WTC11 (cell line): ENCODE measurements at regions not wholly inside any gene's neighbourhood (a gene's known extent, or its start where the extent isn't known, plus 50 kb on each side); places are given as distances from the start of the nearest gene placed in this dataset.

Source experiments
- ATAC-seq: fragments of 200-7000 bp; cut with Tn5 transposase; 2 replicates; pipeline ENCODE4 v1.10.0; 2021; ENCODE audit warnings: mild to moderate bottlenecking, moderate library complexity
- CTCF ChIA-PET: fragments of 300-600 bp; sonication (Branson Sonifier 250); formaldehyde crosslinking; loops from one replicate; lab custom pipeline; 2021; ENCODE audit warnings: antibody characterized with exemption; lab: Charles Lee
- POLR2A ChIA-PET: fragments of 350-600 bp; sonication (Branson Sonifier 250); formaldehyde crosslinking; loops from one replicate; lab custom pipeline; 2021; ENCODE audit warnings: antibody characterized with exemption; lab: Charles Lee
- DNase-seq: peaks from one replicate; pipeline ENCODE4 v3.0.0; 2021; ENCODE audit warnings: low spot score
- H3K27ac Mint-ChIP-seq: 2 replicates; pipeline ENCODE4 v1.8.0; 2021; ENCODE audit warnings: mixed read lengths
- H3K27me3 Mint-ChIP-seq: 2 replicates; pipeline ENCODE4 v1.8.0; 2021; ENCODE audit warnings: low read depth, mild to moderate bottlenecking, moderate library complexity, mixed read lengths
- H3K36me3 Mint-ChIP-seq: 2 replicates; pipeline ENCODE4 v1.8.0; 2021; ENCODE audit warnings: mixed read lengths
- H3K4me1 Mint-ChIP-seq: 2 replicates; pipeline ENCODE4 v1.8.0; 2022; ENCODE audit warnings: mixed read lengths
- H3K4me3 Mint-ChIP-seq: 2 replicates; pipeline ENCODE4 v1.8.0; 2021; ENCODE audit warnings: mild to moderate bottlenecking, moderate library complexity, mixed read lengths
- H3K9me3 Mint-ChIP-seq: 2 replicates; pipeline ENCODE4 v1.8.0; 2021; ENCODE audit warnings: mixed read lengths
- CBFB ChIP-seq: sonication (generic); formaldehyde crosslinking; IDR thresholded peaks from 2 replicates; pipeline ENCODE4 v1.8.1; 2022; ENCODE audit warnings: mild to moderate bottlenecking, low read depth, missing genetic modification reagents
- CREB1 ChIP-seq: sonication (generic); formaldehyde crosslinking; IDR thresholded peaks from 2 replicates; pipeline ENCODE4 v1.8.0; 2023; ENCODE audit warnings: mild to moderate bottlenecking, missing genetic modification reagents
- ESRRA ChIP-seq: sonication (generic); formaldehyde crosslinking; IDR thresholded peaks from 2 replicates; pipeline ENCODE4 v1.8.1; 2022; ENCODE audit warnings: mild to moderate bottlenecking, missing genetic modification reagents, borderline replicate concordance
- FOXK1 ChIP-seq: sonication (generic); formaldehyde crosslinking; IDR thresholded peaks from 2 replicates; pipeline ENCODE4 v1.8.0; 2022; ENCODE audit warnings: mild to moderate bottlenecking, moderate library complexity, missing genetic modification reagents
- GRHL2 ChIP-seq: fragments of 250-450 bp; sonication (Bioruptor Pico); IDR thresholded peaks from 2 replicates; pipeline ENCODE4 v1.8.0; 2022; ENCODE audit warnings: mild to moderate bottlenecking, moderate library complexity; ENCODE audit not compliant: insufficient replicate concordance, severe bottlenecking
- JUN ChIP-seq: sonication (generic); formaldehyde crosslinking; IDR thresholded peaks from 2 replicates; pipeline ENCODE4 v1.8.0; 2023; ENCODE audit warnings: mild to moderate bottlenecking, missing genetic modification reagents
- NFYB ChIP-seq: sonication (generic); formaldehyde crosslinking; conservative IDR thresholded peaks from 2 replicates; pipeline ENCODE4 v1.8.0; 2022; ENCODE audit warnings: low read depth, missing genetic modification reagents
- OVOL2 ChIP-seq: fragments of 250-450 bp; sonication (Bioruptor Pico); IDR thresholded peaks from 2 replicates; pipeline ENCODE4 v1.9.0; 2021; ENCODE audit warnings: mild to moderate bottlenecking, borderline replicate concordance
- SMAD3 ChIP-seq: sonication (generic); formaldehyde crosslinking; IDR thresholded peaks from 2 replicates; pipeline ENCODE4 v1.8.0; 2022; ENCODE audit warnings: missing genetic modification reagents, mild to moderate bottlenecking, borderline replicate concordance
- SP1 ChIP-seq: sonication (generic); formaldehyde crosslinking; conservative IDR thresholded peaks from 2 replicates; pipeline ENCODE4 v1.8.1; 2022; ENCODE audit warnings: missing genetic modification reagents
- TEAD1 ChIP-seq: sonication (generic); formaldehyde crosslinking; IDR thresholded peaks from 2 replicates; pipeline ENCODE4 v1.8.0; 2022; ENCODE audit warnings: mild to moderate bottlenecking, missing genetic modification reagents
- ZNF263 ChIP-seq: sonication (generic); formaldehyde crosslinking; IDR thresholded peaks from 2 replicates; pipeline ENCODE4 v1.8.1; 2022; ENCODE audit warnings: low read depth, mild to moderate bottlenecking, moderate library complexity, missing genetic modification reagents
- TF ChIP-seq, protein P1 (sequence below): sonication (generic); formaldehyde crosslinking; IDR thresholded peaks from 2 replicates; pipeline ENCODE4 v1.8.1; 2023; ENCODE audit warnings: mild to moderate bottlenecking, moderate library complexity, missing genetic modification reagents
- TF ChIP-seq, protein P2 (sequence below): fragments of 250-450 bp; sonication (Bioruptor Pico); IDR thresholded peaks from 2 replicates; pipeline ENCODE4 v1.9.0; 2021; ENCODE audit warnings: mild to moderate bottlenecking
- TF ChIP-seq, protein P3 (sequence below): sonication (generic); formaldehyde crosslinking; IDR thresholded peaks from 2 replicates; pipeline ENCODE4 v1.8.1; 2022; ENCODE audit warnings: mild to moderate bottlenecking, moderate library complexity, missing genetic modification reagents
- TF ChIP-seq, protein P4 (sequence below): fragments of 250-450 bp; sonication (Bioruptor Pico); IDR thresholded peaks from 2 replicates; pipeline ENCODE4 v2.1.2; 2022; ENCODE audit warnings: mild to moderate bottlenecking, moderate library complexity
- TF ChIP-seq, protein P5 (sequence below): fragments of 250-450 bp; sonication (Bioruptor Pico); IDR thresholded peaks from 2 replicates; pipeline ENCODE4 v1.9.0; 2021; ENCODE audit warnings: mild to moderate bottlenecking
- TF ChIP-seq, protein P6 (sequence below): sonication (generic); formaldehyde crosslinking; IDR thresholded peaks from 2 replicates; pipeline ENCODE4 v1.8.0; 2023; ENCODE audit warnings: missing genetic modification reagents
- TF ChIP-seq, protein P7 (sequence below): sonication (generic); formaldehyde crosslinking; IDR thresholded peaks from 2 replicates; pipeline ENCODE4 v1.8.0; 2022; ENCODE audit warnings: mild to moderate bottlenecking, missing genetic modification reagents

DNA sequence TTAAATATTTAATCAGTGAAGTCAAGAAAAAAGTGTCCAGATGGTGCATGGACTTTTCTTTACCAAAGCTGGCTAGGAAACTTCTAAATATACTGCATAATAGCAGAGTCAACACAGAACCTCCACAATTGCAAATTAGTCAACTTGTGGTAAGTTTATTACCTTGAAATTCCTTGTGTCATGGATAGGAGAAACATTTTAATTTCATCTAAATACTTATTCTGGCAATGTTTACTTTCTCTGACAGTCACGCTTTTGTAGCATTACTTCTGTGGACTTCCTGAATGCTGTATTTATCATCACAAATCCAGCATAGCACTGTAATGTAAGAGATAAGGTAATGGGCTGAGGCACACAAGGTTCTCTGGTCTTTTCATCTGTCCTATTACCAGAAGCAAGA is 2266.1 kb downstream of the PCDH7 start:
- Mint-ChIP-seq H3K27me3 (no peaks in the 10 kb centered on the region), H3K9me3 (peaks cover under 1% of the 10 kb centered on the region; the same call in 1 of the 2 replicates), H3K4me1 (no peaks in the 10 kb centered on the region), H3K4me3 (no peak overlapping the region), H3K36me3 (no peaks in the 10 kb centered on the region), H3K27ac (no peak overlapping the region)
- DNase-seq, result no peak
- ChIA-PET CTCF (interaction anchor here (0.6 to 0.7 kb wide), 2 partner anchors 269 to 1544 kb away, joined by 3 read pairs; no protein-coding TSS in a partner anchor), POLR2A (no interaction called here)
- no peak for ATAC-seq
- no peak for TF ChIP-seq ESRRA (CRISPR knock-in tag)
- TF ChIP-seq, protein P1, sequence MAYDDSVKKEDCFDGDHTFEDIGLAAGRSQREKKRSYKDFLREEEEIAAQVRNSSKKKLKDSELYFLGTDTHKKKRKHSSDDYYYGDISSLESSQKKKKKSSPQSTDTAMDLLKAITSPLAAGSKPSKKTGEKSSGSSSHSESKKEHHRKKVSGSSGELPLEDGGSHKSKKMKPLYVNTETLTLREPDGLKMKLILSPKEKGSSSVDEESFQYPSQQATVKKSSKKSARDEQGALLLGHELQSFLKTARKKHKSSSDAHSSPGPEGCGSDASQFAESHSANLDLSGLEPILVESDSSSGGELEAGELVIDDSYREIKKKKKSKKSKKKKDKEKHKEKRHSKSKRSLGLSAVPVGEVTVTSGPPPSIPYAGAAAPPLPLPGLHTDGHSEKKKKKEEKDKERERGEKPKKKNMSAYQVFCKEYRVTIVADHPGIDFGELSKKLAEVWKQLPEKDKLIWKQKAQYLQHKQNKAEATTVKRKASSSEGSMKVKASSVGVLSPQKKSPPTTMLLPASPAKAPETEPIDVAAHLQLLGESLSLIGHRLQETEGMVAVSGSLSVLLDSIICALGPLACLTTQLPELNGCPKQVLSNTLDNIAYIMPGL (CRISPR knock-in tag), result no peak
- TF ChIP-seq, protein P2, sequence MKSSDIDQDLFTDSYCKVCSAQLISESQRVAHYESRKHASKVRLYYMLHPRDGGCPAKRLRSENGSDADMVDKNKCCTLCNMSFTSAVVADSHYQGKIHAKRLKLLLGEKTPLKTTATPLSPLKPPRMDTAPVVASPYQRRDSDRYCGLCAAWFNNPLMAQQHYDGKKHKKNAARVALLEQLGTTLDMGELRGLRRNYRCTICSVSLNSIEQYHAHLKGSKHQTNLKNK, result no peak
- no peak for TF ChIP-seq SP1 (CRISPR knock-in tag)
- TF ChIP-seq, protein P3, sequence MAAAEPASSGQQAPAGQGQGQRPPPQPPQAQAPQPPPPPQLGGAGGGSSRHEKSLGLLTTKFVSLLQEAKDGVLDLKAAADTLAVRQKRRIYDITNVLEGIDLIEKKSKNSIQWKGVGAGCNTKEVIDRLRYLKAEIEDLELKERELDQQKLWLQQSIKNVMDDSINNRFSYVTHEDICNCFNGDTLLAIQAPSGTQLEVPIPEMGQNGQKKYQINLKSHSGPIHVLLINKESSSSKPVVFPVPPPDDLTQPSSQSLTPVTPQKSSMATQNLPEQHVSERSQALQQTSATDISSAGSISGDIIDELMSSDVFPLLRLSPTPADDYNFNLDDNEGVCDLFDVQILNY (CRISPR knock-in tag), result no peak
- no peak for TF ChIP-seq OVOL2 (CRISPR knock-in tag)

DNA sequence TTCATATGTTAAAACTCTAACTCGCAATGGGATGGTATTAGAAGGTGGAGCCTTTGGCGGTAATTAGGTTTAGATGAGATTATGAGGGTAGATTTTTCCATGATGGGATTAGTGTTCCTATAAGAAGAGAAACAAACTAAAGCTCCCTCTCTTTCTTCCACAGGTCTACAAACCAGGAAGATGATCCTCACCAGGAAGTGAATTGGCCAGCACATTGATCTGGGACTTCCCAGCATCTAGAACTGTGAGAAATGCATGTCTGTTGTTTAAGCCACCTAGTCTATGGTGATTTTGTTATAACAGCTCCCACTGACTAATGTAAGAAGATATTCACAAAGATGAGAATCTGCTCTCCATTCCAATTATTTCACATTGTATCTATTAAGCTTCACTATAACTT is 2266.9 kb downstream of the PCDH7 start:
- no peaks in the 10 kb centered on the region for H3K27me3 Mint-ChIP-seq
- no peaks in the 10 kb centered on the region for H3K36me3 Mint-ChIP-seq
- ChIA-PET CTCF (no interaction called here), POLR2A (no interaction called here)
- no peak overlapping the region for H3K27ac Mint-ChIP-seq
- no peaks in the 10 kb centered on the region for H3K4me1 Mint-ChIP-seq
- TF ChIP-seq CREB1 (CRISPR knock-in tag) (no peak), GRHL2 (no peak)
- TF ChIP-seq, protein P4, sequence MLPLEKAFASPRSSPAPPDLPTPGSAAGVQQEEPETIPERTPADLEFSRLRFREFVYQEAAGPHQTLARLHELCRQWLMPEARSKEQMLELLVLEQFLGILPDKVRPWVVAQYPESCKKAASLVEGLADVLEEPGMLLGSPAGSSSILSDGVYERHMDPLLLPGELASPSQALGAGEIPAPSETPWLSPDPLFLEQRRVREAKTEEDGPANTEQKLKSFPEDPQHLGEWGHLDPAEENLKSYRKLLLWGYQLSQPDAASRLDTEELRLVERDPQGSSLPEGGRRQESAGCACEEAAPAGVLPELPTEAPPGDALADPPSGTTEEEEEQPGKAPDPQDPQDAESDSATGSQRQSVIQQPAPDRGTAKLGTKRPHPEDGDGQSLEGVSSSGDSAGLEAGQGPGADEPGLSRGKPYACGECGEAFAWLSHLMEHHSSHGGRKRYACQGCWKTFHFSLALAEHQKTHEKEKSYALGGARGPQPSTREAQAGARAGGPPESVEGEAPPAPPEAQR (CRISPR knock-in tag), result no peak
- H3K9me3 Mint-ChIP-seq, result no peaks in the 10 kb centered on the region
- H3K4me3 Mint-ChIP-seq, result no peak overlapping the region
- ATAC-seq, result no peak
- DNase-seq, result no peak

DNA sequence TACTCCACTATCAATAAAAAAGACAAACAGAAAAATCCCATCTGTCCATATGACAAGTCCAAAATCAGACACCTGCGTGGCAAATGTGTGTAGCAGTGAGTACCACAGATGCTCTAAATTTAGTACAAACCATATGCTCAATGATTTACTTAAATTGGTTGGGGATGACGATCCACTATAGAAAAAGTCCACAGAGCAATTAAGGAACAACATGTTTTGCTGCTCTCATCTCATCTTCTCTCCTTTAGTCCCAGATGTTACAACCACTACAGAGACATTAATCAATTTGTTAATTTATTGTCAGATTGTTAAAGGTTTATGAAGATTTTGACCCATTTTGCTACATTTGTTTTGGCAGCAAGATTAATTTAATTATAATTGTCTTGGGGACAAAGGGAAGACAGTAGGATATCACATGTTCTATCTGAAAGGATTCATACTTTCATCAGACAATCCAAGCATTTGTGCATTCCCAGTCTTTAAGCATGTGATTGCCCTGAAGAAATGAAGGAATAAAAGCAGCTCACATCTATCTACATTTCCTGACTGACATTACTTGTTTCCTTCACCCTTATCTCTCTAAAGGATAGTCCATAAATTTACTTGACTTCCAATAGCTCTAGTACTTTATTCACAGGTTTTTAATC is 2268.1 kb downstream of the PCDH7 start:
- H3K4me1 Mint-ChIP-seq, result no peaks in the 10 kb centered on the region
- no peak for TF ChIP-seq SMAD3 (CRISPR knock-in tag)
- TF ChIP-seq GRHL2, result no peak
- TF ChIP-seq, protein P5, sequence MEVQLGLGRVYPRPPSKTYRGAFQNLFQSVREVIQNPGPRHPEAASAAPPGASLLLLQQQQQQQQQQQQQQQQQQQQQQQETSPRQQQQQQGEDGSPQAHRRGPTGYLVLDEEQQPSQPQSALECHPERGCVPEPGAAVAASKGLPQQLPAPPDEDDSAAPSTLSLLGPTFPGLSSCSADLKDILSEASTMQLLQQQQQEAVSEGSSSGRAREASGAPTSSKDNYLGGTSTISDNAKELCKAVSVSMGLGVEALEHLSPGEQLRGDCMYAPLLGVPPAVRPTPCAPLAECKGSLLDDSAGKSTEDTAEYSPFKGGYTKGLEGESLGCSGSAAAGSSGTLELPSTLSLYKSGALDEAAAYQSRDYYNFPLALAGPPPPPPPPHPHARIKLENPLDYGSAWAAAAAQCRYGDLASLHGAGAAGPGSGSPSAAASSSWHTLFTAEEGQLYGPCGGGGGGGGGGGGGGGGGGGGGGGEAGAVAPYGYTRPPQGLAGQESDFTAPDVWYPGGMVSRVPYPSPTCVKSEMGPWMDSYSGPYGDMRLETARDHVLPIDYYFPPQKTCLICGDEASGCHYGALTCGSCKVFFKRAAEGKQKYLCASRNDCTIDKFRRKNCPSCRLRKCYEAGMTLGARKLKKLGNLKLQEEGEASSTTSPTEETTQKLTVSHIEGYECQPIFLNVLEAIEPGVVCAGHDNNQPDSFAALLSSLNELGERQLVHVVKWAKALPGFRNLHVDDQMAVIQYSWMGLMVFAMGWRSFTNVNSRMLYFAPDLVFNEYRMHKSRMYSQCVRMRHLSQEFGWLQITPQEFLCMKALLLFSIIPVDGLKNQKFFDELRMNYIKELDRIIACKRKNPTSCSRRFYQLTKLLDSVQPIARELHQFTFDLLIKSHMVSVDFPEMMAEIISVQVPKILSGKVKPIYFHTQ (CRISPR knock-in tag), result no peak
- TF ChIP-seq JUN (CRISPR knock-in tag), result no peak
- TF ChIP-seq, protein P6, sequence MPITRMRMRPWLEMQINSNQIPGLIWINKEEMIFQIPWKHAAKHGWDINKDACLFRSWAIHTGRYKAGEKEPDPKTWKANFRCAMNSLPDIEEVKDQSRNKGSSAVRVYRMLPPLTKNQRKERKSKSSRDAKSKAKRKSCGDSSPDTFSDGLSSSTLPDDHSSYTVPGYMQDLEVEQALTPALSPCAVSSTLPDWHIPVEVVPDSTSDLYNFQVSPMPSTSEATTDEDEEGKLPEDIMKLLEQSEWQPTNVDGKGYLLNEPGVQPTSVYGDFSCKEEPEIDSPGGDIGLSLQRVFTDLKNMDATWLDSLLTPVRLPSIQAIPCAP, result no peak
- TF ChIP-seq, protein P7, sequence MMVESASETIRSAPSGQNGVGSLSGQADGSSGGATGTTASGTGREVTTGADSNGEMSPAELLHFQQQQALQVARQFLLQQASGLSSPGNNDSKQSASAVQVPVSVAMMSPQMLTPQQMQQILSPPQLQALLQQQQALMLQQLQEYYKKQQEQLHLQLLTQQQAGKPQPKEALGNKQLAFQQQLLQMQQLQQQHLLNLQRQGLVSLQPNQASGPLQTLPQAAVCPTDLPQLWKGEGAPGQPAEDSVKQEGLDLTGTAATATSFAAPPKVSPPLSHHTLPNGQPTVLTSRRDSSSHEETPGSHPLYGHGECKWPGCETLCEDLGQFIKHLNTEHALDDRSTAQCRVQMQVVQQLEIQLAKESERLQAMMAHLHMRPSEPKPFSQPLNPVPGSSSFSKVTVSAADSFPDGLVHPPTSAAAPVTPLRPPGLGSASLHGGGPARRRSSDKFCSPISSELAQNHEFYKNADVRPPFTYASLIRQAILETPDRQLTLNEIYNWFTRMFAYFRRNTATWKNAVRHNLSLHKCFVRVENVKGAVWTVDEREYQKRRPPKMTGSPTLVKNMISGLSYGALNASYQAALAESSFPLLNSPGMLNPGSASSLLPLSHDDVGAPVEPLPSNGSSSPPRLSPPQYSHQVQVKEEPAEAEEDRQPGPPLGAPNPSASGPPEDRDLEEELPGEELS (CRISPR knock-in tag), result no peak
- TF ChIP-seq ZNF263, result no peak
- TF ChIP-seq TEAD1 (CRISPR knock-in tag), result no peak
- no peak for TF ChIP-seq FOXK1 (CRISPR knock-in tag)
- TF ChIP-seq CBFB (CRISPR knock-in tag), result no peak
- TF ChIP-seq NFYB (CRISPR knock-in tag), result no peak
- no peak for DNase-seq
- ChIA-PET POLR2A (interaction anchor here (0.6 kb wide), 1 partner anchor 10 kb away, joined by 3 read pairs; no protein-coding TSS in a partner anchor), CTCF (no interaction called here)
- H3K27me3 Mint-ChIP-seq, result no peaks in the 10 kb centered on the region
- no peak overlapping the region for H3K27ac Mint-ChIP-seq
- ATAC-seq, result no peak
- H3K9me3 Mint-ChIP-seq, result no peaks in the 10 kb centered on the region
- H3K4me3 Mint-ChIP-seq, result no peak overlapping the region
- H3K36me3 Mint-ChIP-seq, result no peaks in the 10 kb centered on the region
